ENCODE measurements at regions not wholly inside any gene's neighbourhood (a gene's known extent, or its start where the extent isn't known, plus 50 kb on each side); places are given as distances from the start of the nearest gene placed in this dataset.

GRCh38 chr11:42249401-42249800 lies 789.9 kb upstream of the LRRC4C start:
- TF ChIP-seq CTCF (IDR thresholded peaks at IDR 0.05) (no peak), EP300 (IDR thresholded peaks at IDR 0.05) (no peak), POLR2A (IDR thresholded peaks at IDR 0.05; ENCODE audit: low read depth) (no peak), POLR2AphosphoS5 (IDR thresholded peaks at IDR 0.05) (no peak)

Measured in esophagus muscularis mucosa (tissue), 4 donors.